HG03060 (cell line): ENCODE measurements at regions not wholly inside any gene's neighbourhood (a gene's known extent, or its start where the extent isn't known, plus 50 kb on each side); places are given as distances from the start of the nearest gene placed in this dataset.
A peak's percentile ranks its signal among the peaks of the same experiment; 100 is the strongest.

ENCODE experiments used
- ATAC-seq: cut with Tn5 transposase; IDR thresholded peaks from one replicate; pipeline ENCODE4 v1.9.1; 2021; ENCODE audit warnings: low read depth, moderate number of reproducible peaks; ENCODE audit not compliant: unreplicated experiment

GRCh38 chr14:100638211-100638855, 51.1 kb upstream of the BEGAIN start:
- ATAC-seq, result no peak

GRCh38 chr14:100639280-100639679, 52.1 kb upstream of the BEGAIN start:
- no peak for ATAC-seq

DNA sequence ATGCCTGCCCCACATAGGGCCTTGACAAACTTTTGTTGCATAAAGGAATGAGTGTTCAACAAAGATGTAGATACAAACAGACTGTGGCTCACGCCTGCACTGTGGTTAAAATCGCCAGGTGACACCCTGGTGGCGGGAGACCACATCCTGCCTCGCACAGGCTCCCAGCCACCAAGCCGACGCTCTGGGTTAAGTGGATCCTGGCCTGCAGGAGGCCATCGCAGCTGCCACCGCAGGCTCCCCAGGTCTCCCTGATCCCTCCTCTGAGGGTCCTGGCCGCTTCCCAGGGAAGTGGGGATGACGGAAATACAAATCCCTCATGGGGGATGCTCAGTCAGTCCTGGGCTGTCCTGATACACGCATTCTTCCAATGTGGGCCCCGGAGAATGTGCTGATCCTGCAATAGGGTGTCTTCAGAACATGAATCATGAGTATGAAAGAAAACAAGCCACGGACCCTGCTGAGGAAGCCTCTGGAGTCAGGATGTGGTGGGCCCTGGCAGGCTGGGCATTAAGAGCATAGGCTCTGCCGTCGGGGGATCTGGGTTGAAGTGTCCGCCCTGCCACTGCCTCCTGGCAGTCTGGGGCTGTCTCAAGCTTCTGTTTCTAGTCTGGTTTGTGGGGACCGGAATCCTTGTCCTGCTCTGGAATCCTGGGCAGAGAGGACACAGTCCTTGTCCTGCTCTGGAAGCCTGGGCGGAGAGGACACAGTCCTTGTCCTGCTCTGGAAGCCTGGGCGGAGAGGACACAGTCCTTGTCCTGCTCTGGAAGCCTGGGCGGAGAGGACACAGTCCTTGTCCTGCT, 53.5 kb upstream of the BEGAIN start:
- ATAC-seq, result peak; percentile 92

GRCh38 chr14:100641274-100641860, 54.1 kb upstream of the BEGAIN start:
- no peak for ATAC-seq

DNA sequence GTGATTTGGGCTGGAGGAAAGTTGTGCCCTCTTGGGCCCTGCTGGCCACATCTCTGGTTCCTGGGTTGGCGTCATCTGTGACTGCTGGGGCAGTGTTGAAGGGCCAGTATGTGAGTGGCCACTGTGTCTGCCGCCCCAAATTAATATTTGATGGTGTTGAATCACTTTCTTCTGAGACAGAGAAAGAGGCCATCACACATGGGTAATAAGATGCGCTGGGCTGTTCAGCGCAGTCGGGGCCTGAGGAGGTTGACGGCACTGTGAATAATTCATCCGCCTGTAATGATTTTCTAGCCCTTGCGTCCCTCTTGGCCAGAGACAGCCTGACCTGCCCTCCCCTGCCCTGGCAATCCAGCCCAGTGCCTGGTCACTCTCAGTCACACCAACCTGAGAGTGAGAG, 56.2 kb upstream of the BEGAIN start:
- ATAC-seq, result no peak

DNA sequence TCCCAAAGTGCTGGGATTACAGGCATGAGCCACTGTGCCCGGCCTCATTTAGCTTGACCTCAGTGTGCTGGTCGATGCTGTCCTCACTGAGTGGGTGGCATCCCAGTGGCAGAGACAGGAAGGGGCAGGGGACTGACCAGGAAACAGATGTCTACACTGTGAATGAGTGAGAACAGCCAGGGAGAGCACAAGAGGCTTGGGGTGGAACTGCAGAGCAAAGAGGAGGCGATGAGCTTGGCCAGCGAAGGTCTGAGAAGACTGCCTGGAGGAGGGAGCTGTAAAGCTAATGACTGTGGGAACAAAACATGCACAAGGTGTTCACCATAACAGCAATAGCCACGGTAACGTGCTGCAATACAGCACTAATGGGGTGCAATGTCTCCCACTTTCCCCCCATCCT, 57.2 kb upstream of the BEGAIN start:
- ATAC-seq, result no peak

DNA sequence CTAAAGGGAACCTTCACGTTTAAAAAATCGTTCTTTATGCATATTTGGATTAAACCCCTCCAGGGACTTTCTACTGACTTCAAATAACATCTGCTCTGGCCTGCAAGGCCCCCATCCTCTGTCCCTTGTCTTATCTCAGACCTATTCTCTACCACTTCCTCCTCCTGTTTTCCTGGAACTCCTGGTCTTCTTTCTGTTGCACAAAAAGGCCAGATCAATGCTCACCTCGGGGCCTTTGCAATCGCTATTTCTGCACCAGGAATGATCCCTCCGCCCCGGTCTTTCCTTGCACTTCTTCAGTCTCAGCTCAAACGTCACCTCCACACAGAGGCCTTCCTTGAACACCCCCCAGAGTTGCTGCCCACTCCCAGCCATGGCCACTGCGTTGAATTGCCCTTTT, 57.6 kb upstream of the BEGAIN start:
- ATAC-seq, result no peak

- no peak for ATAC-seq
Measured at GRCh38 chr14:100645196-100645981, 58.2 kb upstream of the BEGAIN start.

GRCh38 chr14:100645982-100646314, 58.7 kb upstream of the BEGAIN start:
- ATAC-seq, result no peak

GRCh38 chr14:100648474-100649172, 61.4 kb upstream of the BEGAIN start:
- no peak for ATAC-seq

- ATAC-seq, result no peak
Measured at GRCh38 chr14:100649173-100649519, 61.9 kb upstream of the BEGAIN start.

DNA sequence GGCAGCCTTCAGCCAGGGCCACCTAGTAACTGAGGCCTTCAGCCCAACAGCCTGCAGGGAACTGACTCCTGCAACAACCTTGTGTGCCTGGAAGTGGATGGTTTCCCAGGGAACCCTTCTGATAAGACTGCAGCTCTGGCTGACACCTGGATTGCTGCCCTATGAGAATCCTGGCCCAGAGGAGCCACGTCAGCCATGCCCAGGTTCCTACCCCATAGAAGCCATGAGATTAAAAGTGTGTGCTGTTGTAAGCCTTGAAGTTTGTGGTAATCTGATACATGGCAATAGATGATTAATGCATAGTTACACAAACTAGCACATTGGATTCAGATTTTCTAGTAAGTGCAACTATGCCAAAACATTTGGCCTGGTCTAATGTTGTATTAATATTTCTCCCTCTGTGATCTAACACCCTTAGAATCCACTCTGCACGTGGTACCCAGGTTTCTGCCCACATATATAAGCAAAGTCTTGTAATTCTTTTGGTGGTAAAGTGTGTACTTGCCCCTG, 64.8 kb upstream of the BEGAIN start:
- ATAC-seq, result no peak

- ATAC-seq, result no peak
Measured at GRCh38 chr14:100652744-100653143, 65.5 kb upstream of the BEGAIN start.

DNA sequence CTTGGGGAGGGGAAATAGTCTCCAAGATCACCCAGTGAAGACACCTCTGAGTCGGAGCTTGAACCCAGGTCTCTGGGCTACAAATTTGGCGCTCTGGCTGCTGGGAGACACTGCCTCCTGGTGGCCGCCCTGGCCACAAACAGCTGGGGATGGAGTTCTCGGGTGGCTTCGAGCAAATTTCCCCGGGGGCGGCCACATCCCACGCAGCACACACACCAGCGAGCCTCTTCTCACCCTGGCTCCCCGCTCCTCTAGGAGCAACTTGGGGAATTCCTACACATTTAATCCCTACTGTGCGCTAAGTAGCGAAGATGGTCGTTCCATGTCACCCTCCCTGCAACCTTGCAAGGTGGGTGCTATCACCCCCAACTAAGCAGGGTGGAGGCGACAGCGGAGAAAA, 66.2 kb upstream of the BEGAIN start:
- ATAC-seq, result no peak

DNA sequence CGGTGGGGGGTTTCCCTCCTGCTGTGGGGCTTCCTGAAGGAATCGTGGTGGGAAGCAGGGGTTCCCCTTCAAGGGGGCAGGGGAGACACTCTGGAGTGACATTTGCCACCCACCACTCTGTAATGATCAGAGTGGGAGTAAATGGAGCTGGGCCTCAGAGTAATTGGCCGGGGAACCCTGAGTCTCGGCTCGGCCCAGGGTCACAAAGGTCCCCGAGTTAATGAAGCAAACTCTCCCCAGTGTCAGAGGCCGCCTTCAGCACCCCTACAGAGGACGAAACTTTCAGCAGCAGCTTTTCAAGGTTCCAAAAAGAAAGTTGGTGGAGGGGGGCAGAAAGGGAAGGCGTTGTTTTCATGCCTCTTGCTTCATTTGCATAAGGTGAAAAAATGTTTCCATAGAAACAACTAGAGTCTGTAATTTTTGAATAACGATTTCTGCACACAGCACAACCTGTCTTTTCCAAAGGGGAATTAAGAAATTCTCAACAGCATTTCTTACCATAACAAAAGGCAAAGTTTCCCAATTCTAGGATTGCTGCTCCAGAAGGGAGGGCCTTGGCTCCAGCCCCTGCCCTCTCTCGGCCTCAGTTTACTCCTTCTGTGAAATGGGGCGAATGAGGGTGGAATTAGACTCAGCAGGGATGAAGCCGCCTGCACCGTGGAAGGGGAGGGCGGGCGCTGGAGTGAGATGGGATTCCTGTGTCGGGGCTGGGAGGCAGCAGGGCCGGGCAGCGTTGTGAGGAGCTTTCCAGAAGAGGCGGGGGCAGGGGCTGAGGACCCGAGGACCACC, 67.0 kb upstream of the BEGAIN start:
- no peak for ATAC-seq

GRCh38 chr14:100654814-100655740, 67.9 kb upstream of the BEGAIN start:
- ATAC-seq, result no peak

- ATAC-seq, result no peak
Measured at GRCh38 chr14:100655741-100656085, 68.5 kb upstream of the BEGAIN start.

GRCh38 chr14:100656996-100657395, 69.7 kb upstream of the DLK1 start:
- no peak for ATAC-seq

DNA sequence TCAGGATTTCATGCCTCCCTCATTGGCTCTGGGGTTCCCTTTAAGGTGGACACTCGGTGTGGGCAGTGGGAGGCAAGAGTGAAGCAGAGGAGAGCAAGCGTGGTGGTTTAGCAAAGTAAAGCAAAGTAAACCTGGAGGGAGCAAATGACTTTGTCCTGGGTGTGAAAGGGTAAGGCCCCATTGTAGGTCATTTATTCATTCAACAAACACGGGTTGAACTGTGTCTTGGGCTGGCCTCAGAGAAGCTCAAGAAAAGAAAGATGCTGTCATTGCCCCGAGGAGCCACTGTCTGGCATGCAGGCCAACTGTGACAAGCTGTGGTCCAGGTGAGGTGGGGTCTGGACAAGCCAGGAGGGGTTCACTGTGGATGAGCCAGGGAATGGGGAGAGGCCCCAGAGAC, 68.9 kb upstream of the DLK1 start:
- ATAC-seq, result no peak
